Endothelial cell of umbilical vein (primary cell): ENCODE measurements at regions not wholly inside any gene's neighbourhood (a gene's known extent, or its start where the extent isn't known, plus 50 kb on each side); places are given as distances from the start of the nearest gene placed in this dataset.

Source experiments
- EZH2 ChIP-seq: IDR thresholded peaks from 2 replicates; pipeline ENCODE4 v1.6.1; 2012; ENCODE audit warnings: borderline replicate concordance, low read depth, mild to moderate bottlenecking, moderate library complexity, low read length, inconsistent platforms; ENCODE audit not compliant: severe bottlenecking
- GATA2 ChIP-seq: IDR thresholded peaks from 2 replicates; pipeline ENCODE4 v1.7.0; 2011; ENCODE audit warnings: low read depth, mild to moderate bottlenecking, moderate library complexity, mixed read lengths, low read length; ENCODE audit not compliant: insufficient read length, insufficient read depth
- MAX ChIP-seq: IDR thresholded peaks from 2 replicates; pipeline ENCODE4 v1.6.1; 2011; ENCODE audit not compliant: insufficient read depth, insufficient read length
- POLR2A ChIP-seq: IDR thresholded peaks from 2 replicates; pipeline ENCODE4 v1.6.1; 2012; ENCODE audit warnings: low read depth, mild to moderate bottlenecking, control low read depth, low read length
- POLR2AphosphoS5 ChIP-seq: IDR thresholded peaks from 2 replicates; pipeline ENCODE4 v1.6.1; 2012; ENCODE audit warnings: low read depth, mild to moderate bottlenecking, control low read depth, low read length, moderate library complexity; ENCODE audit not compliant: insufficient read depth
- TF ChIP-seq, protein P1 (sequence below), 2 donors: IDR thresholded peaks; 1 replicate in 1 of 2; 2 replicates in 1 of 2; pipeline ENCODE4 v1.5.1; 2011; ENCODE audit warnings: low read length in 2 of 2, mild to moderate bottlenecking in 2 of 2, moderate library complexity in 2 of 2, control low read depth in 1 of 2, inconsistent platforms in 1 of 2, low read depth in 1 of 2; ENCODE audit not compliant: insufficient read depth in 1 of 2; ENCODE audit errors: extremely low read depth in 1 of 2

DNA sequence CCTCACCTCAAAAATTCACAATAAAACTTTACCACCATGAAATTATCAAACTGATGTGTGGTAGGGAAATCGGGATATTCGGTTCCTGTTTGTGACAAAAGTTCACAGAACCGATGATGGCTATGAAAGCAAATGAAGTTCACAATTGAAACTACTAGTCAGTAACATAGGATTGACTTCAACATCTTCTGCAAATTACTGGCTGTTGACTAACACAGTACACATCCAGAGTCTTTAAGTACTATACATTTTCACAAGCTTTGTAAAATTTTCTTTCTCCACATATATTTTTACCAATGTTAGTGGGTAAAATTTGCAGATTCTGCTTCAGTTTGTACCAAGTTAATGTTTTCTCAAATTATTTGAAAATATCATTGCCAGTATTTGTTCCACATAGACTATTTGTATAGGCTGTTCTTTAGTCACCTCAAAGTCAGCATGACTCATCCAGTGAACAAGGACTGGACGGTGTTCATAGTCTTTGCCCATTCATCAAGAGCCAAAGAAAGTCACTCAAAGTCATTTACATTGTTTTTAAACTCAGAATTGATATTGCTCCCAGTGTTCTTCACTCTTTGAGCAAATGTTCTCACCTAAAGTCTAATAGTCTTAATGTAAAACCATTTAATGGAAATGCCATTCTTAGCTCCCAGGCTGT lies 213.4 kb downstream of the USP25 start:
- no peak for TF ChIP-seq MAX
- TF ChIP-seq, protein P1, sequence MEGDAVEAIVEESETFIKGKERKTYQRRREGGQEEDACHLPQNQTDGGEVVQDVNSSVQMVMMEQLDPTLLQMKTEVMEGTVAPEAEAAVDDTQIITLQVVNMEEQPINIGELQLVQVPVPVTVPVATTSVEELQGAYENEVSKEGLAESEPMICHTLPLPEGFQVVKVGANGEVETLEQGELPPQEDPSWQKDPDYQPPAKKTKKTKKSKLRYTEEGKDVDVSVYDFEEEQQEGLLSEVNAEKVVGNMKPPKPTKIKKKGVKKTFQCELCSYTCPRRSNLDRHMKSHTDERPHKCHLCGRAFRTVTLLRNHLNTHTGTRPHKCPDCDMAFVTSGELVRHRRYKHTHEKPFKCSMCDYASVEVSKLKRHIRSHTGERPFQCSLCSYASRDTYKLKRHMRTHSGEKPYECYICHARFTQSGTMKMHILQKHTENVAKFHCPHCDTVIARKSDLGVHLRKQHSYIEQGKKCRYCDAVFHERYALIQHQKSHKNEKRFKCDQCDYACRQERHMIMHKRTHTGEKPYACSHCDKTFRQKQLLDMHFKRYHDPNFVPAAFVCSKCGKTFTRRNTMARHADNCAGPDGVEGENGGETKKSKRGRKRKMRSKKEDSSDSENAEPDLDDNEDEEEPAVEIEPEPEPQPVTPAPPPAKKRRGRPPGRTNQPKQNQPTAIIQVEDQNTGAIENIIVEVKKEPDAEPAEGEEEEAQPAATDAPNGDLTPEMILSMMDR (IDR thresholded peaks at IDR 0.05; ENCODE audit: extremely low read depth in 1 of 2, insufficient read depth in 1 of 2, low read depth in 1 of 2, low read length in 2 of 2), result no peak
- no peak for TF ChIP-seq EZH2
- no peak for TF ChIP-seq GATA2
- TF ChIP-seq POLR2AphosphoS5, result no peak
- TF ChIP-seq POLR2A, result no peak
